Mucosa of rectum (tissue), 2 donors: ENCODE measurements at regions not wholly inside any gene's neighbourhood (a gene's known extent, or its start where the extent isn't known, plus 50 kb on each side); places are given as distances from the start of the nearest gene placed in this dataset.
"Not testable (repeated sequence)": the region's sequence is repeated elsewhere in the genome, so short reads cannot be mapped to it uniquely, and the experiment has no call there.

Experiments
- H3K27ac ChIP-seq, 2 donors: one replicate each; pipeline ENCODE4 v1.7.0; 2013; ENCODE audit warnings: inconsistent platforms in 2 of 2, low read depth in 2 of 2, low read length in 2 of 2
- H3K27me3 ChIP-seq, 2 donors: one replicate each; pipeline ENCODE4 v1.7.0; 2013; ENCODE audit warnings: low read length in 2 of 2; ENCODE audit not compliant: control insufficient read depth in 2 of 2, insufficient read depth in 2 of 2
- H3K36me3 ChIP-seq, 2 donors: one replicate each; pipeline ENCODE4 v1.7.0; 2013; ENCODE audit warnings: low read length in 2 of 2; ENCODE audit not compliant: control insufficient read depth in 2 of 2, insufficient read depth in 2 of 2
- H3K4me1 ChIP-seq, 2 donors: one replicate each; pipeline ENCODE4 v1.7.0; 2013; ENCODE audit warnings: low read length in 2 of 2, mild to moderate bottlenecking in 1 of 2; ENCODE audit not compliant: control insufficient read depth in 2 of 2, insufficient read depth in 2 of 2
- H3K4me3 ChIP-seq, 2 donors: one replicate each; pipeline ENCODE4 v1.7.0; 2013; ENCODE audit warnings: low read length in 2 of 2
- H3K9ac ChIP-seq, 2 donors: one replicate each; pipeline ENCODE4 v1.7.0; 2013; ENCODE audit warnings: low read length in 2 of 2, low read depth in 1 of 2, mild to moderate bottlenecking in 1 of 2
- H3K9me3 ChIP-seq, 2 donors: one replicate each; pipeline ENCODE4 v1.7.0; 2013; ENCODE audit warnings: low read length in 2 of 2; ENCODE audit not compliant: control insufficient read depth in 2 of 2
- donor health status: healthy.
- donor health status: Normal muscosa, but diverticular disease.

- H3K4me3 ChIP-seq: no peak overlapping the region
- no peak overlapping the region for H3K9ac ChIP-seq
- H3K27me3 ChIP-seq: no peaks in the 10 kb centered on the region
- H3K4me1 ChIP-seq: no peaks in the 10 kb centered on the region
- H3K9me3 ChIP-seq: no peaks in the 10 kb centered on the region
- no peaks in the 10 kb centered on the region for H3K36me3 ChIP-seq
- H3K27ac ChIP-seq: no peak overlapping the region
These were observed 776.4 kb upstream of the AUTS2 start for GRCh38 chr7:68821846-68822245.

GRCh38 chr7:68823996-68824780 lies 774.1 kb upstream of the AUTS2 start:
- H3K27ac ChIP-seq: no peak overlapping the region
- no peak overlapping the region for H3K4me3 ChIP-seq
- H3K4me1 ChIP-seq: no peaks in the 10 kb centered on the region
- no peaks in the 10 kb centered on the region for H3K27me3 ChIP-seq
- H3K36me3 ChIP-seq: no peaks in the 10 kb centered on the region
- no peak overlapping the region for H3K9ac ChIP-seq
- no peaks in the 10 kb centered on the region for H3K9me3 ChIP-seq

GRCh38 chr7:68828575-68828974 lies 769.7 kb upstream of the AUTS2 start:
- Histone ChIP-seq H3K27ac (no peak overlapping the region), H3K9ac (no peak overlapping the region), H3K9me3 (no peaks in the 10 kb centered on the region), H3K36me3 (no peaks in the 10 kb centered on the region), H3K4me1 (no peaks in the 10 kb centered on the region), H3K4me3 (no peak overlapping the region), H3K27me3 (no peaks in the 10 kb centered on the region)

GRCh38 chr7:68833422-68833821 lies 764.9 kb upstream of the AUTS2 start:
- H3K27me3 ChIP-seq: no peaks in the 10 kb centered on the region

GRCh38 chr7:68839014-68839413 lies 759.3 kb upstream of the AUTS2 start:
- no peak overlapping the region for H3K27ac ChIP-seq
- H3K9me3 ChIP-seq: no peaks in the 10 kb centered on the region
- H3K27me3 ChIP-seq: no peaks in the 10 kb centered on the region
- H3K36me3 ChIP-seq: no peaks in the 10 kb centered on the region
- H3K9ac ChIP-seq: no peak overlapping the region
- H3K4me3 ChIP-seq: no peak overlapping the region
- H3K4me1 ChIP-seq: no peaks in the 10 kb centered on the region

More at GRCh38 chr7:68833422-68833821, 764.9 kb upstream of the AUTS2 start:
- H3K4me1 ChIP-seq: no peaks in the 10 kb centered on the region
- H3K27ac ChIP-seq: no peak overlapping the region
- H3K4me3 ChIP-seq: no peak overlapping the region
- H3K36me3 ChIP-seq: no peaks in the 10 kb centered on the region
- H3K9ac ChIP-seq: no peak overlapping the region
- H3K9me3 ChIP-seq: no peaks in the 10 kb centered on the region

- no peak overlapping the region for H3K9ac ChIP-seq
These were observed 757.3 kb upstream of the AUTS2 start for GRCh38 chr7:68840991-68841390.

GRCh38 chr7:68843985-68844384 lies 754.3 kb upstream of the AUTS2 start:
- not testable (repeated sequence) for H3K9me3 ChIP-seq, H3K27me3 ChIP-seq, H3K9ac ChIP-seq, H3K4me1 ChIP-seq, H3K36me3 ChIP-seq, H3K27ac ChIP-seq, H3K4me3 ChIP-seq

More at GRCh38 chr7:68840991-68841390, 757.3 kb upstream of the AUTS2 start:
- H3K27ac ChIP-seq: no peak overlapping the region
- H3K4me3 ChIP-seq: no peak overlapping the region
- no peaks in the 10 kb centered on the region for H3K4me1 ChIP-seq
- H3K36me3 ChIP-seq: no peaks in the 10 kb centered on the region
- H3K27me3 ChIP-seq: no peaks in the 10 kb centered on the region
- H3K9me3 ChIP-seq: no peaks in the 10 kb centered on the region

GRCh38 chr7:68846811-68847325 lies 751.4 kb upstream of the AUTS2 start:
- Histone ChIP-seq H3K4me1 (no peaks in the 10 kb centered on the region), H3K4me3 (no peak overlapping the region), H3K36me3 (no peaks in the 10 kb centered on the region), H3K9me3 (no peaks in the 10 kb centered on the region), H3K27me3 (no peaks in the 10 kb centered on the region), H3K9ac (no peak overlapping the region), H3K27ac (no peak overlapping the region)

- Histone ChIP-seq H3K36me3 (no peaks in the 10 kb centered on the region), H3K27ac (no peak overlapping the region), H3K4me1 (no peaks in the 10 kb centered on the region), H3K27me3 (no peaks in the 10 kb centered on the region), H3K9me3 (peaks cover 4 to 9% of the 10 kb centered on the region in 2 donors), H3K4me3 (no peak overlapping the region), H3K9ac (no peak overlapping the region)
These were observed 745.0 kb upstream of the AUTS2 start for GRCh38 chr7:68853254-68853653.

GRCh38 chr7:68857571-68857970 lies 740.7 kb upstream of the AUTS2 start:
- Histone ChIP-seq H3K9me3 (peaks cover 4 to 9% of the 10 kb centered on the region in 2 donors), H3K27me3 (no peaks in the 10 kb centered on the region), H3K4me1 (no peaks in the 10 kb centered on the region), H3K9ac (no peak overlapping the region), H3K27ac (no peak overlapping the region), H3K4me3 (no peak overlapping the region), H3K36me3 (no peaks in the 10 kb centered on the region)
